GM19395 (cell line): ENCODE measurements at regions not wholly inside any gene's neighbourhood (a gene's known extent, or its start where the extent isn't known, plus 50 kb on each side); places are given as distances from the start of the nearest gene placed in this dataset.

Source experiments
- ATAC-seq: cut with Tn5 transposase; IDR thresholded peaks from one replicate; pipeline ENCODE4 v1.9.1; 2021; ENCODE audit warnings: mild to moderate bottlenecking, moderate library complexity; ENCODE audit not compliant: unreplicated experiment

- ATAC-seq: no peak
These were observed 63.6 kb upstream of the ERCC4 start for GRCh38 chr16:13856398-13856797.

DNA sequence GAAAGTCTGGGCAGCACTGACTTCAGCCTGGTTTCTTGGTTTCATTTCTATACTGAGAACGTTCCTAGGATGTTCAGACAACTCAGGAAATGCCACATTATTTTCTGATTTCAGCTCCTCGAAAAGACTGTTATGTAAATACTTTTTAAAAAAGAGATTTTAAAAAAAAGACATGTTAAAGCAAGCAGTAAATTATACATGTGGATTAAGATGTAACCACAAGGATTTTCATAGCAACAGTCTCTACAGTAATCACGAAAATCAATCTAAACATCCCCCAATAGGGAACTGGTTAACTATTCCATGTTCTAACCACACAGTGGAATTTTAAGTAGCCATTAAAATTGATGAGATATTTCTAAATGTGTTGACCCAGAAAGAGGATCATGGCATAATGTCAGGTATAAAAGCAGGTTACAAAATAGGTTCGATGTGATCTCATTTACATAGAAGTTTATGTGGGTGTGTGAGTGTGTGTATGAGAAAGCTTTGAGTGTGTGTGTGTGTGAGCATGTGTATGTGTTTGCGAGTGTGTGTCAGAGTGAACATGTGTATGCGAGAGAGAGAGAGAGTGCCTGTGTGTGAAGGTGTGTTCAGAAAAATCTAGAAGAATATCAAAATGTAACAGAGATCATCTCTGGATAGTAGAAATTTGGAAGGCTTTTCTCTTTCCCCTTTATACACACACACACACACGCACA, 63.0 kb upstream of the ERCC4 start:
- ATAC-seq: no peak

- ATAC-seq: no peak
These were observed 60.9 kb upstream of the ERCC4 start for GRCh38 chr16:13858873-13859580.

GRCh38 chr16:13863075-13863765, 56.7 kb upstream of the ERCC4 start:
- ATAC-seq: no peak

- no peak for ATAC-seq
These were observed 55.3 kb upstream of the ERCC4 start for GRCh38 chr16:13864689-13865088.

DNA sequence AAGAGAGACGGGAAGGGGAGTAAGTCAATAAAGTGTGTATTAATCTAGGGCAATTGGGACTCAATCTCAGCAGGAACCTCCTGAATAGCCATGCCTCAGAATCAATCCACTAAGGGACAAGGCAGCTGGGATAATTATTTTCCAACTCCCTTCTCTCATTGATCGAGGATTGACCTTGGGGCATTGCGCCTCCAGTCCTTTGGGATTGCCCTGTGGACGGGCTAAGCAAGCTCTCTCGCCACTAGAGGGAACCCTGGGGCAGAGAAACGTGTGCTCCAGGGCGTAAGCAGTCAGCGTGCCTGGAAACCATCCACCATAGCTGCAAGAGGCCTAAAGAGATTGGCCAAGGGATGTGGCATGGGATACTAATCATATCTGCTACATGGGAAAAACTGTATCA, 53.9 kb upstream of the ERCC4 start:
- ATAC-seq: no peak
